HepG2 (cell line): ENCODE measurements at regions not wholly inside any gene's neighbourhood (a gene's known extent, or its start where the extent isn't known, plus 50 kb on each side); places are given as distances from the start of the nearest gene placed in this dataset.

Source experiments
- ATAC-seq: fragments of 200-7000 bp; cut with Tn5 transposase; 3 replicates; pipeline ENCODE4 v1.9.1; 2020; ENCODE audit warnings: mild to moderate bottlenecking, moderate library complexity
- BruUV-seq: library from RNA; stranded (reverse); fragments of 400-500 nt; replicated peaks from 2 replicates; lab custom pipeline; 2021; lab: Mats Ljungman, UMichigan
- CTCF ChIA-PET: fragments of 300-600 bp; formaldehyde crosslinking; extraction: SDS; loops from one replicate; lab custom pipeline; 2021; ENCODE audit warnings: low total read pairs, inconsistent platforms, low intra/inter-chr PET ratio; lab: Yijun Ruan, JAX
- POLR2A ChIA-PET: fragments of 350-600 bp; sonication (Branson Sonifier 250); formaldehyde crosslinking; loops from one replicate; lab custom pipeline; 2020; ENCODE audit warnings: antibody characterized with exemption, inconsistent platforms; lab: Yijun Ruan, JAX
- DNase-seq: peaks from one replicate; pipeline ENCODE4 v3.0.0-alpha.2; 2015; ENCODE audit warnings: low spot score
- FAIRE-seq: peaks from 3 replicates; lab custom pipeline; 2011; peaks lifted over from hg19 to GRCh38; lab: Jason Lieb, UNC
- H2AFZ ChIP-seq: one replicate; pipeline ENCODE4 v1.6.1; 2011; ENCODE audit warnings: low read length, inconsistent platforms
- H3K27ac ChIP-seq: fragments of 300-600 bp; 3 replicates; pipeline ENCODE4 v1.8.0; 2011; ENCODE audit warnings: mixed run types, mild to moderate bottlenecking, mixed read lengths, low read length, inconsistent platforms; ENCODE audit not compliant: insufficient read depth; ENCODE audit errors: extremely low read length
- H3K27me3 ChIP-seq, 2 experiments: fragments of 200-600 bp in 1 of 2; 2 replicates in 1 of 2; 3 replicates in 1 of 2; pipeline versions ENCODE4 v1.6.0 to v1.8.0; 2011; ENCODE audit warnings: low read length in 2 of 2, mild to moderate bottlenecking in 2 of 2, moderate library complexity in 2 of 2, inconsistent platforms in 1 of 2; ENCODE audit not compliant: insufficient read depth in 2 of 2, control insufficient read depth in 1 of 2
- H3K36me3 ChIP-seq, 2 experiments: fragments of 200-600 bp in 1 of 2; replicated peaks in 1 of 2; 2 replicates in 1 of 2; 3 replicates in 1 of 2; pipeline versions ENCODE4 v1.5.1 to v1.8.0; 2011; ENCODE audit warnings: low read length in 2 of 2, inconsistent platforms in 1 of 2; ENCODE audit not compliant: insufficient read depth in 2 of 2, control insufficient read depth in 1 of 2
- H3K4me1 ChIP-seq: 2 replicates; pipeline ENCODE4 v1.5.1; 2012; ENCODE audit warnings: low read length, inconsistent platforms; ENCODE audit not compliant: insufficient read depth
- H3K4me2 ChIP-seq: 2 replicates; pipeline ENCODE4 v1.6.0; 2011; ENCODE audit warnings: low read depth, low read length, inconsistent platforms
- H3K4me3 ChIP-seq, 3 experiments: fragments of 200-600 bp in 1 of 3; sonication (generic), shearing (Covaris generic) in 1 of 3; replicated peaks in 1 of 3; 2 replicates each; pipeline ENCODE4 v1.5.1; 2011 to 2016; ENCODE audit warnings: low read length in 3 of 3, inconsistent platforms in 2 of 3, low read depth in 2 of 3, mild to moderate bottlenecking in 2 of 3, control low read depth in 1 of 3, mixed read lengths in 1 of 3; ENCODE audit not compliant: insufficient read depth in 1 of 3
- H3K79me2 ChIP-seq: one replicate; pipeline ENCODE4 v1.6.1; 2011; ENCODE audit warnings: low read length, inconsistent platforms; ENCODE audit not compliant: insufficient read depth
- H3K9ac ChIP-seq: 2 replicates; pipeline ENCODE4 v1.6.0; 2011; ENCODE audit warnings: mild to moderate bottlenecking, low read depth, low read length, inconsistent platforms; ENCODE audit not compliant: insufficient read depth
- H3K9me3 ChIP-seq: 2 replicates; pipeline ENCODE4 v1.5.1; 2012; ENCODE audit warnings: mild to moderate bottlenecking, low read length
- H4K20me1 ChIP-seq: 2 replicates; pipeline ENCODE4 v1.6.0; 2011; ENCODE audit warnings: inconsistent platforms, mild to moderate bottlenecking, low read length, moderate library complexity; ENCODE audit not compliant: insufficient read depth
- ATM ChIP-seq: fragments of 450-650 bp; IDR thresholded peaks from 2 replicates; pipeline ENCODE4 v1.7.1; 2017; ENCODE audit warnings: mild to moderate bottlenecking, borderline replicate concordance
- CC2D1A ChIP-seq: sonication (generic); formaldehyde crosslinking; IDR thresholded peaks from 2 replicates; pipeline ENCODE4 v1.8.1; 2023; ENCODE audit warnings: mild to moderate bottlenecking, missing genetic modification reagents
- CTCF ChIP-seq: sonication (generic); formaldehyde crosslinking; IDR thresholded peaks from 2 replicates; pipeline ENCODE4 v1.5.0; 2020; ENCODE audit warnings: mild to moderate bottlenecking, missing genetic modification reagents, moderate library complexity
- JUN ChIP-seq: sonication (generic); formaldehyde crosslinking; IDR thresholded peaks from 2 replicates; pipeline ENCODE4 v1.4.0; 2020; ENCODE audit warnings: mild to moderate bottlenecking, missing genetic modification reagents
- NCOA5 ChIP-seq: sonication (generic); formaldehyde crosslinking; IDR thresholded peaks from 2 replicates; pipeline ENCODE4 v1.4.0; 2020; ENCODE audit warnings: missing genetic modification reagents
- PRDM10 ChIP-seq: sonication (generic); formaldehyde crosslinking; IDR thresholded peaks from 2 replicates; pipeline ENCODE4 v1.4.0; 2020; ENCODE audit warnings: low read depth, missing genetic modification reagents
- TBL1XR1 ChIP-seq: fragments of 150-350 bp; IDR thresholded peaks from 2 replicates; pipeline ENCODE4 v1.6.1; 2014; ENCODE audit warnings: borderline replicate concordance, low read length; ENCODE audit not compliant: partially characterized antibody
- ZBTB14 ChIP-seq: sonication (generic); formaldehyde crosslinking; IDR thresholded peaks from 2 replicates; pipeline ENCODE4 v1.4.0; 2020; ENCODE audit warnings: missing genetic modification reagents
- ZNF160 ChIP-seq: sonication (generic); formaldehyde crosslinking; IDR thresholded peaks from 2 replicates; pipeline ENCODE4 v1.8.0; 2022; ENCODE audit warnings: mild to moderate bottlenecking, inconsistent platforms, missing genetic modification reagents
- ZNF414 ChIP-seq: sonication (generic); formaldehyde crosslinking; IDR thresholded peaks from 2 replicates; pipeline ENCODE4 v1.5.0; 2020; ENCODE audit warnings: missing genetic modification reagents
- ZNF749 ChIP-seq: sonication (generic); formaldehyde crosslinking; IDR thresholded peaks from 2 replicates; pipeline ENCODE4 v1.8.0; 2022; ENCODE audit warnings: mild to moderate bottlenecking, missing genetic modification reagents, moderate library complexity, borderline replicate concordance
- WGBS: methylation state at CpG from one replicate; pipeline ENCODE4 v1.1.6; 2017; ENCODE audit warnings: low lambda C conversion rate; 5-methylcytosine and 5-hydroxymethylcytosine counted together
- in situ Hi-C: cut with HindIII; loops from 2 replicates; pipeline ENCODE4 v1.10.0; 2017; ENCODE audit warnings: low pct_unique_long_range_greater_than_20kb; ENCODE audit not compliant: extremely low pct_ligation_motif_present
- intact Hi-C: fragments of 100-400 bp; cut with micrococcal nuclease; formaldehyde crosslinking; loops from one replicate; pipeline ENCODE4 v1.10.0; 2022; ENCODE audit not compliant: unreplicated experiment

GRCh38 chr2:38160516-38160915 lies 84.6 kb upstream of the CYP1B1 start:
- H3K4me3 ChIP-seq, result no peak overlapping the region
- no peak overlapping the region for H2AFZ ChIP-seq
- CTCF ChIA-PET, result no interaction called here
- POLR2A ChIA-PET, result no interaction called here
- TF ChIP-seq JUN (CRISPR knock-in tag) (no peak), NCOA5 (CRISPR knock-in tag) (no peak), CC2D1A (CRISPR knock-in tag) (no peak), ZNF749 (CRISPR knock-in tag) (no peak), ZNF160 (CRISPR knock-in tag) (no peak)
- TF ChIP-seq, all 625 proteins: peak for 0
- ATAC-seq (no peak), FAIRE-seq (no peak), DNase-seq (no peak)
- Histone ChIP-seq H3K9me3 (no peaks in the 10 kb centered on the region), H3K27me3 (peaks cover 0 to 25% of the 10 kb centered on the region in 2 experiments; a peak in 3 of 5 replicates), H3K4me1 (no peaks in the 10 kb centered on the region), H3K27ac (no peak overlapping the region), H3K4me2 (no peak overlapping the region), H4K20me1 (no peaks in the 10 kb centered on the region), H3K79me2 (no peaks in the 10 kb centered on the region), H3K9ac (no peak overlapping the region), H3K36me3 (no peaks in the 10 kb centered on the region)
- intact Hi-C loops, result no loop called here
- BruUV-seq, result no TSS peak
- in situ Hi-C loops, result no loop called here
- WGBS, result 17% methylated on average over 5 of the region's 5 CpGs

- Histone ChIP-seq H3K4me3 (no peak overlapping the region), H3K79me2 (no peaks in the 10 kb centered on the region), H3K9me3 (no peaks in the 10 kb centered on the region), H2AFZ (no peak overlapping the region), H3K9ac (no peak overlapping the region), H3K4me2 (no peak overlapping the region), H3K4me1 (no peaks in the 10 kb centered on the region), H3K27ac (no peak overlapping the region), H3K36me3 (no peaks in the 10 kb centered on the region), H3K27me3 (peaks cover 0 to 25% of the 10 kb centered on the region in 2 experiments; a peak in 3 of 5 replicates), H4K20me1 (no peaks in the 10 kb centered on the region)
- FAIRE-seq, result no peak
- in situ Hi-C loops, result no loop called here
- DNase-seq, result no peak
- 15% methylated on average over 3 of the region's 3 CpGs for WGBS
- no TSS peak for BruUV-seq
- ChIA-PET CTCF (no interaction called here), POLR2A (no interaction called here)
- intact Hi-C loops, result no loop called here
- no peak for ATAC-seq
- TF ChIP-seq ZBTB14 (CRISPR knock-in tag), result no peak
- no peak for TF ChIP-seq CTCF (CRISPR knock-in tag)
- no peak for TF ChIP-seq ZNF414
- TF ChIP-seq ATM, result no peak
- TF ChIP-seq PRDM10 (CRISPR knock-in tag), result no peak
- TF ChIP-seq TBL1XR1, result no peak
Observed at GRCh38 chr2:38159597-38159996, 83.6 kb upstream of the CYP1B1 start.
